ENCODE measurements at regions not wholly inside any gene's neighbourhood (a gene's known extent, or its start where the extent isn't known, plus 50 kb on each side); places are given as distances from the start of the nearest gene placed in this dataset.

- TF ChIP-seq TCF12 (IDR thresholded peaks at IDR 0.05; ENCODE audit: low read depth) (no peak), YY1 (IDR thresholded peaks at IDR 0.05; ENCODE audit: low read depth) (no peak), EP300 (IDR thresholded peaks at IDR 0.05; ENCODE audit: borderline replicate concordance) (no peak), TEAD4 (IDR thresholded peaks at IDR 0.05) (no peak)
Observed at GRCh38 chr2:175729049-175729706, 272.9 kb downstream of the LNPK start.

GRCh38 chr2:175728032-175728431 lies 274.0 kb downstream of the LNPK start:
- TF ChIP-seq CREB1 (IDR thresholded peaks at IDR 0.05; ENCODE audit: low read depth), result no peak
- no peak for TF ChIP-seq NFIC (IDR thresholded peaks at IDR 0.05)
- no peak for TF ChIP-seq ZBTB7A (IDR thresholded peaks at IDR 0.05; ENCODE audit: low read depth)
- TF ChIP-seq TAF1 (IDR thresholded peaks at IDR 0.05; ENCODE audit: low read depth), result no peak
- TF ChIP-seq USF1 (IDR thresholded peaks at IDR 0.05), result no peak
- no peak for TF ChIP-seq EGR1 (IDR thresholded peaks at IDR 0.05)
- no peak for TF ChIP-seq RAD21 (IDR thresholded peaks at IDR 0.05; ENCODE audit: low read depth)
- TF ChIP-seq MAX (IDR thresholded peaks at IDR 0.05), result no peak
- no peak for TF ChIP-seq TEAD4 (IDR thresholded peaks at IDR 0.05)
- TF ChIP-seq CEBPB (IDR thresholded peaks at IDR 0.05), result no peak
- no peak for TF ChIP-seq FOXM1 (IDR thresholded peaks at IDR 0.05; ENCODE audit: borderline replicate concordance, low read depth)
- no peak for TF ChIP-seq TCF12 (IDR thresholded peaks at IDR 0.05; ENCODE audit: low read depth)
- no peak for TF ChIP-seq REST (IDR thresholded peaks at IDR 0.05; ENCODE audit: low read depth)
- TF ChIP-seq YY1 (IDR thresholded peaks at IDR 0.05; ENCODE audit: low read depth), result no peak
- TF ChIP-seq EP300 (IDR thresholded peaks at IDR 0.05; ENCODE audit: borderline replicate concordance), result no peak

GRCh38 chr2:175726223-175726622 lies 275.8 kb downstream of the LNPK start:
- no peak for TF ChIP-seq FOXM1 (IDR thresholded peaks at IDR 0.05; ENCODE audit: borderline replicate concordance, low read depth)
- TF ChIP-seq USF1 (IDR thresholded peaks at IDR 0.05), result no peak
- no peak for TF ChIP-seq RAD21 (IDR thresholded peaks at IDR 0.05; ENCODE audit: low read depth)
- no peak for TF ChIP-seq EP300 (IDR thresholded peaks at IDR 0.05; ENCODE audit: borderline replicate concordance)
- TF ChIP-seq TAF1 (IDR thresholded peaks at IDR 0.05; ENCODE audit: low read depth), result no peak
- TF ChIP-seq CREB1 (IDR thresholded peaks at IDR 0.05; ENCODE audit: low read depth), result no peak

- no peak for TF ChIP-seq TEAD4 (IDR thresholded peaks at IDR 0.05)
- TF ChIP-seq CREB1 (IDR thresholded peaks at IDR 0.05; ENCODE audit: low read depth), result no peak
- TF ChIP-seq EP300 (IDR thresholded peaks at IDR 0.05; ENCODE audit: borderline replicate concordance), result no peak
- no peak for TF ChIP-seq MAX (IDR thresholded peaks at IDR 0.05)
- TF ChIP-seq EGR1 (IDR thresholded peaks at IDR 0.05), result no peak
- TF ChIP-seq TCF12 (IDR thresholded peaks at IDR 0.05; ENCODE audit: low read depth), result no peak
- no peak for TF ChIP-seq YY1 (IDR thresholded peaks at IDR 0.05; ENCODE audit: low read depth)
- no peak for TF ChIP-seq ZBTB7A (IDR thresholded peaks at IDR 0.05; ENCODE audit: low read depth)
- TF ChIP-seq REST (IDR thresholded peaks at IDR 0.05; ENCODE audit: low read depth), result no peak
- TF ChIP-seq NFIC (IDR thresholded peaks at IDR 0.05), result no peak
- TF ChIP-seq TAF1 (IDR thresholded peaks at IDR 0.05; ENCODE audit: low read depth), result no peak
- no peak for TF ChIP-seq RAD21 (IDR thresholded peaks at IDR 0.05; ENCODE audit: low read depth)
- no peak for TF ChIP-seq CEBPB (IDR thresholded peaks at IDR 0.05)
- TF ChIP-seq USF1 (IDR thresholded peaks at IDR 0.05), result no peak
- no peak for TF ChIP-seq FOXM1 (IDR thresholded peaks at IDR 0.05; ENCODE audit: borderline replicate concordance, low read depth)
Observed at GRCh38 chr2:175709248-175709647, 292.8 kb downstream of the LNPK start.

- no peak for TF ChIP-seq ZBTB7A (IDR thresholded peaks at IDR 0.05; ENCODE audit: low read depth)
- TF ChIP-seq TEAD4 (IDR thresholded peaks at IDR 0.05), result no peak
- no peak for TF ChIP-seq YY1 (IDR thresholded peaks at IDR 0.05; ENCODE audit: low read depth)
- TF ChIP-seq TAF1 (IDR thresholded peaks at IDR 0.05; ENCODE audit: low read depth), result no peak
- no peak for TF ChIP-seq CREB1 (IDR thresholded peaks at IDR 0.05; ENCODE audit: low read depth)
- no peak for TF ChIP-seq FOXM1 (IDR thresholded peaks at IDR 0.05; ENCODE audit: borderline replicate concordance, low read depth)
Observed at GRCh38 chr2:175707322-175707721, 294.7 kb downstream of the LNPK start.
